ENCODE measurements at regions not wholly inside any gene's neighbourhood (a gene's known extent, or its start where the extent isn't known, plus 50 kb on each side); places are given as distances from the start of the nearest gene placed in this dataset.

DNA sequence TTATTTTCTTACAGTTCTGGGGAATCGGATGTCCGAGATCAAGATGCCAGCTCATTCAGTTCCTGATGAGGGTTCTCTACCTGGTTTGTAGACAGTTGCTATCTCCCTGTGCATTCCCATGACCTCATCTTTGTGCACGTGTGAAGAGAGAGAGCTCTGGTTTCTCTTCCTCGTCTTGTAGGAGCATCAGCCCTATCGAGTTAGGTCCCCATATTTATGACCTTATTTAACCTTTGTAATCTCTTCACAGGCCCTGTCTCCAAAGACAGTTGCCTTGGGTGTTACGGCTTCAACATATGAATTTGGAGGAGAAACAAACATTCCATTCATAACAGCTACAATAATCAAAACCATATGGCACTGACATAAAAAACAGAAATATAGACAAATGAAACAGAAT, 455.3 kb downstream of the HACE1 start:
- no peak overlapping the region for H4K91ac ChIP-seq (replicated peaks; ENCODE audit: insufficient read length, low read length)
- H3K23ac ChIP-seq (ENCODE audit: insufficient read length), result no peak overlapping the region
- no peak overlapping the region for H2BK12ac ChIP-seq (ENCODE audit: low read depth, low read length)
- no peak overlapping the region for H3K27ac ChIP-seq (ENCODE audit: low read depth, low read length)
- no peak overlapping the region for H4K5ac ChIP-seq (ENCODE audit: insufficient read length, low read depth, low read length)
- no peak overlapping the region for H3K9ac ChIP-seq (replicated peaks in 1 of 4; ENCODE audit: extremely low read depth in 1 of 4, low read depth in 3 of 4, low read length in 3 of 4)
- H3K4me1 ChIP-seq (replicated peaks in 1 of 4; ENCODE audit: control insufficient read depth in 3 of 4, insufficient read depth in 4 of 4, low read length in 3 of 4), result no peaks in the 10 kb centered on the region
- H3K4me2 ChIP-seq (ENCODE audit: insufficient read depth in 1 of 2, low read depth in 2 of 2, low read length in 2 of 2), result no peak overlapping the region
- no peak overlapping the region for H2AK5ac ChIP-seq (ENCODE audit: low read depth, low read length)
- H2BK120ac ChIP-seq (replicated peaks; ENCODE audit: low read depth, low read length), result no peak overlapping the region
- H3K18ac ChIP-seq (ENCODE audit: extremely low read depth, low read length), result no peak overlapping the region
- POLR2A ChIA-PET (ENCODE audit: partially characterized antibody), result no interaction called here
- no peak overlapping the region for H3K4ac ChIP-seq (replicated peaks; ENCODE audit: insufficient read length, low read depth, low read length)
- no peak overlapping the region for H3K4me3 ChIP-seq (ENCODE audit: extremely low read depth in 1 of 4, insufficient read depth in 2 of 4, low read depth in 3 of 4, low read length in 4 of 4)
- H4K8ac ChIP-seq (ENCODE audit: extremely low read depth, insufficient read depth, low read length), result no peak overlapping the region
- H2AFZ ChIP-seq (ENCODE audit: low read length), result no peak overlapping the region
- no peaks in the 10 kb centered on the region for H3K23me2 ChIP-seq (ENCODE audit: low read depth, low read length)
- WGBS, 2 experiments (ENCODE audit: extremely low coverage in 1 of 2, insufficient coverage in 1 of 2, insufficient read length in 1 of 2, insufficient replicate concordance in 2 of 2, low coverage in 1 of 2, low lambda C conversion rate in 2 of 2, missing lambda C conversion rate in 1 of 2), result 80% methylated on average over 6 of the region's 6 CpGs; no CpG with 5 or more reads in 1 of the 2 experiments
- no peak overlapping the region for H3K14ac ChIP-seq (ENCODE audit: insufficient read length)
- no peaks in the 10 kb centered on the region for H3K79me1 ChIP-seq (ENCODE audit: low read depth, low read length)
- no peaks in the 10 kb centered on the region for H3K79me2 ChIP-seq (ENCODE audit: control insufficient read depth in 1 of 2, insufficient read depth in 2 of 2, low read length in 2 of 2)
- H2BK15ac ChIP-seq (ENCODE audit: low read length), result no peak overlapping the region
- DNase-seq (ENCODE audit: low read depth in 1 of 2, low spot score in 2 of 2) (no peak), FAIRE-seq (no peak)
- no peaks in the 10 kb centered on the region for H3K36me3 ChIP-seq (ENCODE audit: control insufficient read depth in 2 of 4, insufficient read depth in 4 of 4, low read length in 3 of 4)
- CTCF ChIA-PET (ENCODE audit: partially characterized antibody), result interaction anchor here (1.5 kb wide), 1 partner anchor 22 kb away, joined by 4 read pairs; no protein-coding TSS in a partner anchor
- no peak overlapping the region for H3K56ac ChIP-seq (replicated peaks; ENCODE audit: insufficient read length, low read depth, low read length)
- no peaks in the 10 kb centered on the region for H4K20me1 ChIP-seq (replicated peaks in 1 of 2; ENCODE audit: control insufficient read depth in 1 of 2, insufficient read depth in 2 of 2, low read length in 2 of 2)
- H3K27me3 ChIP-seq (replicated peaks in 1 of 4; ENCODE audit: control insufficient read depth in 3 of 4, extremely low read depth in 1 of 4, insufficient read depth in 3 of 4, low read length in 3 of 4), result no peaks in the 10 kb centered on the region
- no peak overlapping the region for H2BK5ac ChIP-seq (ENCODE audit: low read depth, low read length)
- H3K9me3 ChIP-seq (ENCODE audit: insufficient read depth in 2 of 2, low read depth in 1 of 2, low read length in 1 of 2), result no peaks in the 10 kb centered on the region
- no peak overlapping the region for H2BK20ac ChIP-seq (ENCODE audit: low read length)
- TF ChIP-seq SP1 (IDR thresholded peaks at IDR 0.05; ENCODE audit: low read depth, low read length) (no peak), SIN3A (conservative IDR thresholded peaks at IDR 0.05 in 1 of 2, IDR thresholded peaks at IDR 0.05 in 1 of 2; ENCODE audit: low read depth in 1 of 2, low read length in 2 of 2) (no peak), GTF2F1 (IDR thresholded peaks at IDR 0.05; ENCODE audit: borderline replicate concordance, low read depth, low read length) (no peak), BACH1 (IDR thresholded peaks at IDR 0.05; ENCODE audit: low read length) (no peak), RFX5 (IDR thresholded peaks at IDR 0.05; ENCODE audit: borderline replicate concordance, low read depth, low read length) (no peak), EGR1 (IDR thresholded peaks at IDR 0.05; ENCODE audit: borderline replicate concordance, low read depth, low read length) (no peak), SP2 (IDR thresholded peaks at IDR 0.05; ENCODE audit: low read length) (no peak), HDAC2 (IDR thresholded peaks at IDR 0.05; ENCODE audit: borderline replicate concordance in 1 of 2, low read depth in 2 of 2, low read length in 2 of 2) (no peak), RNF2 (IDR thresholded peaks at IDR 0.05; ENCODE audit: borderline replicate concordance, low read depth, low read length, missing control alignments, poor library complexity, severe bottlenecking) (no peak)
- TF ChIP-seq, protein P1, sequence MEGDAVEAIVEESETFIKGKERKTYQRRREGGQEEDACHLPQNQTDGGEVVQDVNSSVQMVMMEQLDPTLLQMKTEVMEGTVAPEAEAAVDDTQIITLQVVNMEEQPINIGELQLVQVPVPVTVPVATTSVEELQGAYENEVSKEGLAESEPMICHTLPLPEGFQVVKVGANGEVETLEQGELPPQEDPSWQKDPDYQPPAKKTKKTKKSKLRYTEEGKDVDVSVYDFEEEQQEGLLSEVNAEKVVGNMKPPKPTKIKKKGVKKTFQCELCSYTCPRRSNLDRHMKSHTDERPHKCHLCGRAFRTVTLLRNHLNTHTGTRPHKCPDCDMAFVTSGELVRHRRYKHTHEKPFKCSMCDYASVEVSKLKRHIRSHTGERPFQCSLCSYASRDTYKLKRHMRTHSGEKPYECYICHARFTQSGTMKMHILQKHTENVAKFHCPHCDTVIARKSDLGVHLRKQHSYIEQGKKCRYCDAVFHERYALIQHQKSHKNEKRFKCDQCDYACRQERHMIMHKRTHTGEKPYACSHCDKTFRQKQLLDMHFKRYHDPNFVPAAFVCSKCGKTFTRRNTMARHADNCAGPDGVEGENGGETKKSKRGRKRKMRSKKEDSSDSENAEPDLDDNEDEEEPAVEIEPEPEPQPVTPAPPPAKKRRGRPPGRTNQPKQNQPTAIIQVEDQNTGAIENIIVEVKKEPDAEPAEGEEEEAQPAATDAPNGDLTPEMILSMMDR (IDR thresholded peaks at IDR 0.05; ENCODE audit: control extremely low read depth in 1 of 3, insufficient read depth in 1 of 3, low read depth in 1 of 3, low read length in 3 of 3), result no peak
- TF ChIP-seq, protein P2, sequence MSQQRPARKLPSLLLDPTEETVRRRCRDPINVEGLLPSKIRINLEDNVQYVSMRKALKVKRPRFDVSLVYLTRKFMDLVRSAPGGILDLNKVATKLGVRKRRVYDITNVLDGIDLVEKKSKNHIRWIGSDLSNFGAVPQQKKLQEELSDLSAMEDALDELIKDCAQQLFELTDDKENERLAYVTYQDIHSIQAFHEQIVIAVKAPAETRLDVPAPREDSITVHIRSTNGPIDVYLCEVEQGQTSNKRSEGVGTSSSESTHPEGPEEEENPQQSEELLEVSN (IDR thresholded peaks at IDR 0.05), result no peak

Data from H1 (cell line).